Neural cell (in vitro differentiated cells): ENCODE measurements at regions not wholly inside any gene's neighbourhood (a gene's known extent, or its start where the extent isn't known, plus 50 kb on each side); places are given as distances from the start of the nearest gene placed in this dataset.

Experiments used
- EP300 ChIP-seq: fragments of 450-650 bp; conservative IDR thresholded peaks from 2 replicates; pipeline ENCODE4 v1.6.1; 2014; ENCODE audit warnings: antibody characterized with exemption, mild to moderate bottlenecking, moderate library complexity; ENCODE audit not compliant: poor library complexity, severe bottlenecking
- EZH2 ChIP-seq: fragments of 200-600, 300-800 bp; shearing (Covaris generic), sonication (generic); IDR thresholded peaks from 2 replicates; pipeline ENCODE4 v1.6.1; 2014; ENCODE audit warnings: antibody characterized with exemption, low read length, borderline replicate concordance, mild to moderate bottlenecking; ENCODE audit not compliant: insufficient read depth, poor library complexity, severe bottlenecking
- MXI1 ChIP-seq: fragments of 450-650 bp; conservative IDR thresholded peaks from 2 replicates; pipeline ENCODE4 v1.6.1; 2014; ENCODE audit warnings: antibody characterized with exemption, mild to moderate bottlenecking; ENCODE audit not compliant: poor library complexity, severe bottlenecking
- POLR2AphosphoS5 ChIP-seq: IDR thresholded peaks from 2 replicates; pipeline ENCODE4 v1.6.1; 2012
- RAD21 ChIP-seq: fragments of 450-650 bp; conservative IDR thresholded peaks from 2 replicates; pipeline ENCODE4 v1.6.1; 2014; ENCODE audit warnings: antibody characterized with exemption, mild to moderate bottlenecking, moderate library complexity
- REST ChIP-seq: IDR thresholded peaks from 2 replicates; pipeline ENCODE4 v1.6.1; 2012; ENCODE audit warnings: borderline replicate concordance
- TAF1 ChIP-seq: IDR thresholded peaks from 2 replicates; pipeline ENCODE4 v1.6.1; 2012; ENCODE audit warnings: low read depth
- TF ChIP-seq, protein P1 (sequence below): fragments of 450-650 bp; IDR thresholded peaks from 2 replicates; pipeline ENCODE4 v1.5.1; 2014; ENCODE audit warnings: antibody characterized with exemption, mild to moderate bottlenecking, moderate library complexity; ENCODE audit not compliant: poor library complexity, severe bottlenecking

DNA sequence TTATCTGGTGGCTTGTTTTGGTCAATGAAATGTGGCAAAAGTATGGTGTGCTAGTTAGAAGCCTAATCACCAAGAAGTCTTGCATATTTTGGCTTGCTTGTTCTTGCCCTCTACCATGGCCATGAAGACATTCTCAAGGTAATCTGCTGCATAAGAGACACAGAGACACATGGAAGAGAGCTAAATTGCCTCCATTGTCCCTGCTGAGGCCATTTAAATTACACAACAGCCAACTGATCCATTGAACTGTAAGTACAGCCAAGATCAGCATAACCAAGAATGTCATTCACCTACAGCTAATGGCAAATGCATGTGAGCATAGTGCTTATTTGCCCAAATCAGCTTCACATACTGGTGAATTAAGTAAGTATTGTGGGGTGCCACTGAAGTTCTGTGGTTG lies 603.8 kb downstream of the FRK start:
- no peak for TF ChIP-seq RAD21
- TF ChIP-seq, protein P1, sequence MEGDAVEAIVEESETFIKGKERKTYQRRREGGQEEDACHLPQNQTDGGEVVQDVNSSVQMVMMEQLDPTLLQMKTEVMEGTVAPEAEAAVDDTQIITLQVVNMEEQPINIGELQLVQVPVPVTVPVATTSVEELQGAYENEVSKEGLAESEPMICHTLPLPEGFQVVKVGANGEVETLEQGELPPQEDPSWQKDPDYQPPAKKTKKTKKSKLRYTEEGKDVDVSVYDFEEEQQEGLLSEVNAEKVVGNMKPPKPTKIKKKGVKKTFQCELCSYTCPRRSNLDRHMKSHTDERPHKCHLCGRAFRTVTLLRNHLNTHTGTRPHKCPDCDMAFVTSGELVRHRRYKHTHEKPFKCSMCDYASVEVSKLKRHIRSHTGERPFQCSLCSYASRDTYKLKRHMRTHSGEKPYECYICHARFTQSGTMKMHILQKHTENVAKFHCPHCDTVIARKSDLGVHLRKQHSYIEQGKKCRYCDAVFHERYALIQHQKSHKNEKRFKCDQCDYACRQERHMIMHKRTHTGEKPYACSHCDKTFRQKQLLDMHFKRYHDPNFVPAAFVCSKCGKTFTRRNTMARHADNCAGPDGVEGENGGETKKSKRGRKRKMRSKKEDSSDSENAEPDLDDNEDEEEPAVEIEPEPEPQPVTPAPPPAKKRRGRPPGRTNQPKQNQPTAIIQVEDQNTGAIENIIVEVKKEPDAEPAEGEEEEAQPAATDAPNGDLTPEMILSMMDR = no peak
- no peak for TF ChIP-seq POLR2AphosphoS5
- TF ChIP-seq EZH2 = no peak
- no peak for TF ChIP-seq TAF1
- no peak for TF ChIP-seq MXI1
- no peak for TF ChIP-seq REST
- no peak for TF ChIP-seq EP300
